GM12865 (cell line): ENCODE measurements at regions not wholly inside any gene's neighbourhood (a gene's known extent, or its start where the extent isn't known, plus 50 kb on each side); places are given as distances from the start of the nearest gene placed in this dataset.

Experiments used
- DNase-seq: peaks from one replicate; pipeline ENCODE4 v3.0.0; 2010; ENCODE audit warnings: low read depth
- H3K4me3 ChIP-seq: 2 replicates; pipeline ENCODE4 v1.5.1; 2011; ENCODE audit warnings: mild to moderate bottlenecking, low read depth, low read length, control low read depth
- CTCF ChIP-seq: IDR thresholded peaks from 2 replicates; pipeline ENCODE4 v1.5.1; 2011; ENCODE audit warnings: low read length, control low read depth, low read depth, inconsistent platforms; ENCODE audit not compliant: insufficient read depth; ENCODE audit errors: missing control alignments

DNA sequence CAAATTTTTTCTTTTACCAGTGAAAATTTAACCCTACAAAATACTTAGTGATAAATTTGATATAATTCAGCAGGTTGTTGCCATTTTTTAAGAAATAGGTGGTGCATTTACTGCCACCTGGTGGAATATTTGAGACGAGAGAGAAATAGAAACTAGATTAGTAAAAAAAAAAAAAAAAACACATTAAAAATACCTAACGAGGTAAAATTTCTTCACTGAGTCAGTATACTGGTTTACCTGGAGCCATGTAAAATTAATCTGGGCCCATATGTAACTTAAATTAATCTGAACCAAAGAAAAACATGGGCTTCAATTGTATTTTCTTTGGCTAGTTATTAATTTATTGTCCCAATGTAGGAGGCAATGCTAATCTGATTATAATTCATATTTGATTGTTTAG lies 520.8 kb downstream of the EPM2A start:
- DNase-seq: peak; percentile 52
- no peak overlapping the region for H3K4me3 ChIP-seq
- peak; percentile 23 for TF ChIP-seq CTCF

DNA sequence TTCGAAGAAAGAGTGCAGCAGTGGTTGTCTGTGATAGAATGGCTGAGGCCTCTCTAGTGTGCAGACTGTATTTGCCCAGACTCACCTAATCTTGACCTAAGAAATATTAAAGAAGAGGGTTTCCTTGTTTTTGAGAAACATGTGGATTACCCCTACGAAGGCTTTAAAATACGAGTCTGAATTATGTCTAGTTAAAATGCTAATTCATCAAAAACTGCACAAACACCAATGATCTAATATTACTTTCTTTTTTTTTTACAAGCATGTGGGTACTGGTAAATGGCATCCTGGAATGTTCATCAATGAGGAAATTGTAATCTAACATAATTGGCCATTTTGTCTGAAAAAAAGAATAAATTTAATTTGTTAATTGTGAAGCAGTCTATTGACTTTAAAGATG lies 510.9 kb downstream of the EPM2A start:
- no peak for DNase-seq
- no peak overlapping the region for H3K4me3 ChIP-seq
- no peak for TF ChIP-seq CTCF

GRCh38 chr6:145225500-145225899 lies 509.8 kb downstream of the EPM2A start:
- peak; percentile 30 for DNase-seq
- no peak overlapping the region for H3K4me3 ChIP-seq
- no peak for TF ChIP-seq CTCF

DNA sequence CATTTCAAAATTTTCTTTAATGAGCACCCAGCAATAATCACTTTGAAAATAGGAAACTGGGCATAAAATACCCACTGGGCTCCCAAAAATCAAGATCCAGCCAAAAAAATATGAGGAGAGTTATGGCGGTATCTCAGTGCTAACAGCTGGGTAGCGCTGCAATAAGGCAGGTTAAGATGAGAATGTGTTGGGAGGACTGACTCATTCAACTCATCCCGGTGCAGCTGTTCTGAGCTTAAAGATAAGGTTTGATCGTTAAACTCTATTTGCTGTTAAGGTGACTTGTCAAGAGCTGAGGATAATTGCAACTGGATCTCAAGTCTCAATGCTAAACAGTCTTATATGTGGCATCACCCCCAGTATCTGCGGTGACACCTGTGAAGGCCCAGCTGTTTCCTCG lies 507.7 kb downstream of the EPM2A start:
- no peak for TF ChIP-seq CTCF
- no peak overlapping the region for H3K4me3 ChIP-seq

GRCh38 chr6:145228962-145229582 lies 506.2 kb downstream of the EPM2A start:
- no peak overlapping the region for H3K4me3 ChIP-seq
- TF ChIP-seq CTCF: no peak
- no peak for DNase-seq

More for the DNA sequence above, 507.7 kb downstream of the EPM2A start:
- no peak for DNase-seq

- H3K4me3 ChIP-seq: no peak overlapping the region
- no peak for DNase-seq
- TF ChIP-seq CTCF: no peak
These were observed 501.4 kb downstream of the EPM2A start for GRCh38 chr6:145233955-145234354.

- TF ChIP-seq CTCF: no peak
- H3K4me3 ChIP-seq: no peak overlapping the region
- DNase-seq: no peak
These were observed 500.1 kb downstream of the EPM2A start for GRCh38 chr6:145235207-145235606.
